ENCODE measurements at regions not wholly inside any gene's neighbourhood (a gene's known extent, or its start where the extent isn't known, plus 50 kb on each side); places are given as distances from the start of the nearest gene placed in this dataset.

- TF ChIP-seq CTCF (IDR thresholded peaks at IDR 0.05; ENCODE audit: low read depth, low read length, missing control alignments): no peak
Observed at GRCh38 chr10:10417671-10418070, 600.0 kb upstream of the CELF2 start.

GRCh38 chr10:10418387-10418786 is 599.3 kb upstream of the CELF2 start:
- no peak for TF ChIP-seq CTCF (IDR thresholded peaks at IDR 0.05; ENCODE audit: low read depth, low read length, missing control alignments)
- peak; percentile 52 for DNase-seq (ENCODE audit: low read depth)
- no peak overlapping the region for H3K4me3 ChIP-seq (ENCODE audit: low read depth, low read length)

More at GRCh38 chr10:10417671-10418070, 600.0 kb upstream of the CELF2 start:
- H3K4me3 ChIP-seq (ENCODE audit: low read depth, low read length): no peak overlapping the region
- DNase-seq (ENCODE audit: low read depth): no peak

GRCh38 chr10:10421071-10421470 is 596.6 kb upstream of the CELF2 start:
- H3K4me3 ChIP-seq (ENCODE audit: low read depth, low read length): no peak overlapping the region
- DNase-seq (ENCODE audit: low read depth): no peak
- TF ChIP-seq CTCF (IDR thresholded peaks at IDR 0.05; ENCODE audit: low read depth, low read length, missing control alignments): no peak

- no peak for TF ChIP-seq CTCF (IDR thresholded peaks at IDR 0.05; ENCODE audit: low read depth, low read length, missing control alignments)
- no peak for DNase-seq (ENCODE audit: low read depth)
- no peak overlapping the region for H3K4me3 ChIP-seq (ENCODE audit: low read depth, low read length)
Observed at GRCh38 chr10:10431422-10432066, 586.1 kb upstream of the CELF2 start.

- DNase-seq (ENCODE audit: low read depth): no peak
- no peak for TF ChIP-seq CTCF (IDR thresholded peaks at IDR 0.05; ENCODE audit: low read depth, low read length, missing control alignments)
- H3K4me3 ChIP-seq (ENCODE audit: low read depth, low read length): no peak overlapping the region
Observed at GRCh38 chr10:10432296-10433035, 585.2 kb upstream of the CELF2 start.

GRCh38 chr10:10434312-10434711 is 583.4 kb upstream of the CELF2 start:
- no peak overlapping the region for H3K4me3 ChIP-seq (ENCODE audit: low read depth, low read length)
- DNase-seq (ENCODE audit: low read depth): no peak
- TF ChIP-seq CTCF (IDR thresholded peaks at IDR 0.05; ENCODE audit: low read depth, low read length, missing control alignments): no peak
